ENCODE measurements at regions not wholly inside any gene's neighbourhood (a gene's known extent, or its start where the extent isn't known, plus 50 kb on each side); places are given as distances from the start of the nearest gene placed in this dataset.
"Not testable (repeated sequence)": the region's sequence is repeated elsewhere in the genome, so short reads cannot be mapped to it uniquely, and the experiment has no call there.

- not testable (repeated sequence) for DNase-seq (ENCODE audit: low spot score)
These were observed 151.8 kb upstream of the DGKB start for GRCh38 chr7:15054304-15054703.

- DNase-seq (ENCODE audit: low spot score): no peak
These were observed 146.6 kb upstream of the DGKB start for GRCh38 chr7:15049157-15049556.

- no peak for DNase-seq (ENCODE audit: low spot score)
These were observed 144.3 kb upstream of the DGKB start for GRCh38 chr7:15046861-15047260.

DNA sequence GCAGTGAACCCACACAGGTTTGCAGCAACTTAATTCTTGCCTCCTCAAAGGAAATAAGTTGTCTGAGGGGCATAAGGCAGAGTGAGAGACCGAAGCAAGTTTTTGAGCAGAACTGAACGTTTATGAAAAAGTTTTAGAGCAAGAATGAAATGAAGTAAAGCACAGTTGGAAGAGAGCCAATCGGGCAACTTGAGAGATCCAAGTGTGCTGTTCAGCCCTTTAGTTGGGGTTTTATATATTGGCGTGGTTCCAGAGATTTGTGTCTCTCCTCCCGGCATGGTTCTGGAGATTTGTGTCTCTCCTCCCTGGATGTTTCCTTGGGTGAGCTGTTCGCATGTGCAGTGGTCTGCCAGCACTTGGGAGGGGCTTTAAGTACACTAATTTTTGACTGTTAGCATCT is 141.4 kb upstream of the DGKB start:
- DNase-seq (ENCODE audit: low spot score): no peak

- DNase-seq (ENCODE audit: low spot score): no peak
These were observed 139.9 kb upstream of the DGKB start for GRCh38 chr7:15042285-15043065.

- no peak for DNase-seq (ENCODE audit: low spot score)
These were observed 138.7 kb upstream of the DGKB start for GRCh38 chr7:15041226-15041625.

DNA sequence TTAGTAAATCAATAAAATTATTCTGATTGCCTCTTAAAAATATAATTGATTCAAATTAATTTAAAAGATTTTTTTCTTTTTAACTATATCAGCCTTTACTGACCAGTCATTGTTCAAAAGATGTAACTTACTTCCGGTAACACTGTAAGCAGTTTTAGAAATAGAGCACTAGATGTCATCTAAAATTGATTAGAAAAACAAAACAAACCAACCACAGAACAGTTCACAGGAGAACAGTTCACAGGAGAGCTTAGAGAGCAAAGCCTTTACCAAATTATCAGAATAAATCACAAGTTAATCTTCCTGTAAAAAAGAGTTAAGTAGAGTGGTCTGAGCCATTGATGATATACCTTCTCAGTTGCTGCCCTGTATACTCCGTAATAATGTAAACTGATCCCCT is 133.3 kb upstream of the DGKB start:
- no peak for DNase-seq (ENCODE audit: low spot score)

- no peak for DNase-seq (ENCODE audit: low spot score)
These were observed 130.5 kb upstream of the DGKB start for GRCh38 chr7:15033039-15033438.

- no peak for DNase-seq (ENCODE audit: low spot score)
These were observed 116.4 kb upstream of the DGKB start for GRCh38 chr7:15018981-15019380.

DNA sequence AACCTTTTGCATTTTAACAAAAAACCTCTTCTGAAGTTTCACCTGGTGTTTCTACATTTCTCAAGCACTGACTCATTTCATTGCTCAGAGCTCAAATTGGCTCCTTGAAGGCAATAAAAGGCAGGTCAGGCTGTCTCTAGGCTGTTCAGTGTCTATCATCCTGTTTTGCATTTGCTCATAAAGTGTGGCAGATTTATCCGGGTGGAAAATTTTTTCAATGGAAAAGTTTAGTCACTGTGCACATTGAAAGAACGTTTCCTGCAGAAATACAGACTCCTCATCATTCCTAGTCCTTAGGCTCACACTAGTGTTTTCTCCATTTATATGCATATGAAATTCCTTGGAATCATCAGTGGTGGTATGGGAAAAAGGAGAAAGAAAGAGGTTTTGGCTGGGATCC is 114.2 kb upstream of the DGKB start:
- no peak for DNase-seq (ENCODE audit: low spot score)

GRCh38 chr7:15016315-15016667 is 113.7 kb upstream of the DGKB start:
- no peak for DNase-seq (ENCODE audit: low spot score)

GRCh38 chr7:15015545-15016314 is 113.2 kb upstream of the DGKB start:
- DNase-seq (ENCODE audit: low spot score): peak; percentile 43

GRCh38 chr7:15012135-15012534 is 109.6 kb upstream of the DGKB start:
- DNase-seq (ENCODE audit: low spot score): no peak

GRCh38 chr7:15011289-15011688 is 108.7 kb upstream of the DGKB start:
- no peak for DNase-seq (ENCODE audit: low spot score)

DNA sequence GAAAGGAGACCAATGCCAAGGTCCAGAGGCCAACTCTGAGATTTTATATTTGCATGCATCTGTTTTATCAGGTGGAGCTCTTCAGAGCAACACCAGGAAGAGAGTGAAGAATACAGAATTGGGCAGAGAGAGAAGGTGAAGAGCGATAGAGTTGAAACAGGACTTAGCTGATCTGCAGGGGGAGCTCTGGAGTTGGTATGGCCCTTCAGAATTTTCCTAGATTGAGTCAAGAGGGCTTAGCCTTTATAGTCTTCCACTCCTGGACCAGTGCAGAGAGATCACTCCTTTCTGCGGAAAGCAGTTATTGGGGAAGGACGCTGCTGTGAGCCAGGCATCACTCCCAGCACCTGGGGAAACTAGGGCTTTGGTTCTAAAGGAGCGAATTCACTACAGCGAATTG is 105.0 kb upstream of the DGKB start:
- no peak for DNase-seq (ENCODE audit: low spot score)

GRCh38 chr7:15005672-15006071 is 103.1 kb upstream of the DGKB start:
- no peak for DNase-seq (ENCODE audit: low spot score)

DNA sequence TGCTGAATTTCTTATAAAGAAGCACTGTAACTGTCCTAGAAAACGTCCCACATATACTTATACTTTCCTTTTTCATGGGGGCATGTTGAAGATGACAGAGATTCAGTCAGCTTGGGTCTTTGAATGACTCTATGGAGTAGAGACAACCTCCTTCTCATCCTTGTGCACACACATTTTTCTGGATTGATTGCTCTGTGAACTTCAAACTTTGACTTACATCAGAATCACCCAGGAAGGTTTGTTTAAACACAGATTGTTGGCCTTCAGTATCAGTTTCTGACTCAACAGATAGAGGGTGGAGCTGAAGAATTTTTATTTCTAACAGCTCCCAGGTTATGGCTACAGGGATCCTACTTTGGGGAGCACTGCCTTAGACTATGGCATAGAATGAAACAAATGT is 97.6 kb upstream of the DGKB start:
- DNase-seq (ENCODE audit: low spot score): no peak

DNA sequence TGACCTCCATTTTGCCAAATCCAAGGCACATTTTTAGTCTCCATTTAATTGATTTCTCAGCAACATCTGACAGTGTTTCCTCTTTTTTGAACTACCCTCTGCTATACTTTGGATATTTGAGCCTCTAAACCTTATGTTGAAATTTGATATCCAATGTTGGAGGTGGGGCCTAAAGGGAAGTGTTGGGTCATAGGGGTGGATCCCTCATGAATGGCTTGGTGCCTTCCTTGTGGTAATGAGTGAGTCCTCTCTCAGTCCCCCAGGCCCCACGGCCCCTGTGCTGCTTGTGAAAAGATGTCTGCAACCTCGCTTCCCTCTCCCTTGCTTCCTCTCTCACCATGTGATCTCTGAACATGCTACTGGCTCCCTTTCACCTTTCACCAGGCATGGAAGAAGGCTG is 96.8 kb upstream of the DGKB start:
- no peak for DNase-seq (ENCODE audit: low spot score)

DNA sequence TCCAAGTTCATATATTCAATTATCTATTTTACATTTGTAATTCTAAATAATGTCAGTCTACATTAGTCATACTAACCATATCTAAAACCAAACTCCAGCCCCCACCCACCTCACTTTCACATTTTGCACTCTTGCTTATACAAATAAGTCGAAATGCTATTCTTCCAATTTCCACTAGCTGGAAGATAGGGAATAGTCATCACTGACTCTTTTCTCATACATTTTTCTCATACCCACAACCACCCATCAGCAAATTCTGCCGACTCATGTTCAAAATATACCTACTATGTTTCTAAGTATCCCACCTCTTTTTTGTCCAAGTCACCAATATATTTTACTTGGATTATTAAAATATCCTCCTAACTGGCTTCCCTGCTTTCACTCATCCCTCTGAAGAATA is 93.2 kb upstream of the DGKB start:
- DNase-seq (ENCODE audit: low spot score): no peak

- DNase-seq (ENCODE audit: low spot score): no peak
These were observed 86.4 kb upstream of the DGKB start for GRCh38 chr7:14988941-14989340.

- DNase-seq (ENCODE audit: low spot score): no peak
These were observed 76.1 kb upstream of the DGKB start for GRCh38 chr7:14978687-14979086.

GRCh38 chr7:14974688-14975087 is 72.1 kb upstream of the DGKB start:
- DNase-seq (ENCODE audit: low spot score): no peak

DNA sequence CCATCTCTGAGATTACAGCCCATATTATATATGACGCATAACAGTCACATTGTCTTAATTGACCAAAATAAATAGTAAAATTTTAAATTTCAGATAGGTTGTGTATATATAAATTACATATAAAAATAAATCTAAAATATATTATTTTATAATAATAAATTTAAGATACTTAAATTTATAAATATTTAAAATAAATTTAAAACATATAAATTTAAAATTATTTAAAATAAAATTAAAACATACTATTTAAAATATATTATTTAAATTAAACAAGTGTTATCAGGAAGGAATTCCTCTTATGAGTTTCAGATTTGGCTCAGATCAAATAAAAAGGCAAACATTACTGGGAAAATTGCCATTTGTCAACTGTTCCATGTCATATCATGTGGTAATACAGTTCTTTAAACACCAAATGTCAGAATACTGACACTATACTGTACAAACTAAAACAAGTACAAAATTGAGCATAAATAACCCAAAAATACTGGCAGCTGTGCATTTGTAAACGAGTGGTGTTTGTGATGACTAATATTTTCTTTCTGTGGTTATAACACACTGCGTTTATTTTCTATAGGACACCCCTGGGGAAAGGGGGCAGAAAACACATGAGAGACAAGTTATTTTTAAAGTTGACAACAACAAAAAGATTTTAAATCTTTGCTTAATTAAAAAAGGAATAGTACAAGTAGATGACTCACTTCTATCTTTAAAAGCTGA is 71.3 kb upstream of the DGKB start:
- DNase-seq (ENCODE audit: low spot score): no peak

All from mucosa of gallbladder (tissue), 1 donor.